DMS153 treated with DMSO at 0.1 percent for 48 hours (cell line): ENCODE measurements at regions not wholly inside any gene's neighbourhood (a gene's known extent, or its start where the extent isn't known, plus 50 kb on each side); places are given as distances from the start of the nearest gene placed in this dataset.

ENCODE experiments used
- DNase-seq: peaks from one replicate; lab custom pipeline; 2025; ENCODE audit not compliant: unreplicated experiment; lab: John Stamatoyannopoulos, UW

- DNase-seq: no peak
These were observed 1328.6 kb downstream of the MRPL39 start for GRCh38 chr21:24278711-24279110.

- DNase-seq: no peak
These were observed 1331.1 kb downstream of the MRPL39 start for GRCh38 chr21:24276204-24276603.

GRCh38 chr21:24275616-24276015 lies 1331.7 kb downstream of the MRPL39 start:
- DNase-seq: no peak

- DNase-seq: no peak
These were observed 1334.8 kb downstream of the MRPL39 start for GRCh38 chr21:24272521-24272938.

- no peak for DNase-seq
These were observed 1341.3 kb downstream of the MRPL39 start for GRCh38 chr21:24265987-24266386.

- DNase-seq: no peak
These were observed 1346.5 kb downstream of the MRPL39 start for GRCh38 chr21:24260751-24261150.

GRCh38 chr21:24259241-24259640 lies 1348.0 kb downstream of the MRPL39 start:
- DNase-seq: no peak

- DNase-seq: no peak
These were observed 1351.7 kb downstream of the MRPL39 start for GRCh38 chr21:24255591-24255990.

- DNase-seq: no peak
These were observed 1381.8 kb downstream of the MRPL39 start for GRCh38 chr21:24225431-24225830.

GRCh38 chr21:24224422-24224821 lies 1382.9 kb downstream of the MRPL39 start:
- DNase-seq: no peak

- no peak for DNase-seq
These were observed 1383.7 kb downstream of the MRPL39 start for GRCh38 chr21:24223624-24224023.

- no peak for DNase-seq
These were observed 1384.6 kb downstream of the MRPL39 start for GRCh38 chr21:24222676-24223075.

GRCh38 chr21:24220446-24220845 lies 1386.8 kb downstream of the MRPL39 start:
- DNase-seq: no peak

- DNase-seq: no peak
These were observed 1390.1 kb downstream of the MRPL39 start for GRCh38 chr21:24217151-24217550.

GRCh38 chr21:24210130-24210529 lies 1397.2 kb downstream of the MRPL39 start:
- no peak for DNase-seq

GRCh38 chr21:24208562-24209260 lies 1398.6 kb downstream of the MRPL39 start:
- DNase-seq: no peak

- no peak for DNase-seq
These were observed 1402.0 kb downstream of the MRPL39 start for GRCh38 chr21:24205319-24205718.

- no peak for DNase-seq
These were observed 1402.6 kb downstream of the MRPL39 start for GRCh38 chr21:24204641-24205040.

- DNase-seq: no peak
These were observed 1407.2 kb downstream of the MRPL39 start for GRCh38 chr21:24200052-24200451.

GRCh38 chr21:24197923-24198322 lies 1409.4 kb downstream of the MRPL39 start:
- no peak for DNase-seq

- DNase-seq: no peak
These were observed 1410.1 kb downstream of the MRPL39 start for GRCh38 chr21:24197132-24197643.

GRCh38 chr21:24188506-24188905 lies 1418.8 kb downstream of the MRPL39 start:
- DNase-seq: no peak

GRCh38 chr21:24183077-24183476 lies 1424.2 kb downstream of the MRPL39 start:
- no peak for DNase-seq
